ENCODE measurements at regions not wholly inside any gene's neighbourhood (a gene's known extent, or its start where the extent isn't known, plus 50 kb on each side); places are given as distances from the start of the nearest gene placed in this dataset.

DNA sequence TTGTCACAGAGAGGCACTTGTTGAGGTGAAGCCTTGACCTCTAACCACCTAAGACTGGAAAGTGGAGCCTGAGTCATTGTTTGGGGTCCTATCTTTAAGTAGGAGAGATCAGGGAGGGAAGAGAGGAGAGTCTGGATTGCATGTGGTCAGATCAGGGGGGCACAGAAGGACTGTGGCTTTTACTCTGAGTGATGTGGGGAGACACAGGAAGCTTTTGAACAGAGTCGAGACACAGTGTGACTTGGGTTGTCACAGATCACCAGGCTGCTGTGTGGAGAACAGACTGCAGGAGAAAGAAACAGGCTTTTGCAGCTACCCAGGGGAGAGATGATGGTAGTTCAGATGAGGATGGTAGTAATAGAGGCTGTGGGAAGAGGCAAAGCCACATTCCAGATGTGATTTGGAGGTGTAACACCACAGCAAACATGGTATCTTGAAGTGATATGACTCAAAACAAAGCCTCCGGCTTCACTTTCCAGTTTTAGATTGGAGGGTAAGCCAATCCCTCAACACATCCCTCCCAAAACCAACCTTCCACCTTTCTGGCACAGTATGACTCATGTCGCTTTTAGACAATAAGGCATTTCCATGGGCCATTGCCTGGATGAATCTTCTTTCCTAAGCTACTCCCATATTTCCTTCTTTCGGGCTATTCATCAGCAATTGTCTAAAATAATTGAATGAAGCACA, 125.8 kb upstream of the SLC44A3 start:
- TF ChIP-seq, protein P1, sequence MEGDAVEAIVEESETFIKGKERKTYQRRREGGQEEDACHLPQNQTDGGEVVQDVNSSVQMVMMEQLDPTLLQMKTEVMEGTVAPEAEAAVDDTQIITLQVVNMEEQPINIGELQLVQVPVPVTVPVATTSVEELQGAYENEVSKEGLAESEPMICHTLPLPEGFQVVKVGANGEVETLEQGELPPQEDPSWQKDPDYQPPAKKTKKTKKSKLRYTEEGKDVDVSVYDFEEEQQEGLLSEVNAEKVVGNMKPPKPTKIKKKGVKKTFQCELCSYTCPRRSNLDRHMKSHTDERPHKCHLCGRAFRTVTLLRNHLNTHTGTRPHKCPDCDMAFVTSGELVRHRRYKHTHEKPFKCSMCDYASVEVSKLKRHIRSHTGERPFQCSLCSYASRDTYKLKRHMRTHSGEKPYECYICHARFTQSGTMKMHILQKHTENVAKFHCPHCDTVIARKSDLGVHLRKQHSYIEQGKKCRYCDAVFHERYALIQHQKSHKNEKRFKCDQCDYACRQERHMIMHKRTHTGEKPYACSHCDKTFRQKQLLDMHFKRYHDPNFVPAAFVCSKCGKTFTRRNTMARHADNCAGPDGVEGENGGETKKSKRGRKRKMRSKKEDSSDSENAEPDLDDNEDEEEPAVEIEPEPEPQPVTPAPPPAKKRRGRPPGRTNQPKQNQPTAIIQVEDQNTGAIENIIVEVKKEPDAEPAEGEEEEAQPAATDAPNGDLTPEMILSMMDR (IDR thresholded peaks at IDR 0.05): no peak
- TF ChIP-seq POLR2AphosphoS5 (IDR thresholded peaks at IDR 0.05; ENCODE audit: low read depth, low read length) (no peak), SIN3A (IDR thresholded peaks at IDR 0.05; ENCODE audit: borderline replicate concordance, insufficient read depth, low read depth, low read length) (no peak)
- TF ChIP-seq, protein P2, sequence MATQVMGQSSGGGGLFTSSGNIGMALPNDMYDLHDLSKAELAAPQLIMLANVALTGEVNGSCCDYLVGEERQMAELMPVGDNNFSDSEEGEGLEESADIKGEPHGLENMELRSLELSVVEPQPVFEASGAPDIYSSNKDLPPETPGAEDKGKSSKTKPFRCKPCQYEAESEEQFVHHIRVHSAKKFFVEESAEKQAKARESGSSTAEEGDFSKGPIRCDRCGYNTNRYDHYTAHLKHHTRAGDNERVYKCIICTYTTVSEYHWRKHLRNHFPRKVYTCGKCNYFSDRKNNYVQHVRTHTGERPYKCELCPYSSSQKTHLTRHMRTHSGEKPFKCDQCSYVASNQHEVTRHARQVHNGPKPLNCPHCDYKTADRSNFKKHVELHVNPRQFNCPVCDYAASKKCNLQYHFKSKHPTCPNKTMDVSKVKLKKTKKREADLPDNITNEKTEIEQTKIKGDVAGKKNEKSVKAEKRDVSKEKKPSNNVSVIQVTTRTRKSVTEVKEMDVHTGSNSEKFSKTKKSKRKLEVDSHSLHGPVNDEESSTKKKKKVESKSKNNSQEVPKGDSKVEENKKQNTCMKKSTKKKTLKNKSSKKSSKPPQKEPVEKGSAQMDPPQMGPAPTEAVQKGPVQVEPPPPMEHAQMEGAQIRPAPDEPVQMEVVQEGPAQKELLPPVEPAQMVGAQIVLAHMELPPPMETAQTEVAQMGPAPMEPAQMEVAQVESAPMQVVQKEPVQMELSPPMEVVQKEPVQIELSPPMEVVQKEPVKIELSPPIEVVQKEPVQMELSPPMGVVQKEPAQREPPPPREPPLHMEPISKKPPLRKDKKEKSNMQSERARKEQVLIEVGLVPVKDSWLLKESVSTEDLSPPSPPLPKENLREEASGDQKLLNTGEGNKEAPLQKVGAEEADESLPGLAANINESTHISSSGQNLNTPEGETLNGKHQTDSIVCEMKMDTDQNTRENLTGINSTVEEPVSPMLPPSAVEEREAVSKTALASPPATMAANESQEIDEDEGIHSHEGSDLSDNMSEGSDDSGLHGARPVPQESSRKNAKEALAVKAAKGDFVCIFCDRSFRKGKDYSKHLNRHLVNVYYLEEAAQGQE (IDR thresholded peaks at IDR 0.05; ENCODE audit: insufficient read depth in 1 of 2, low read depth in 2 of 2, low read length in 1 of 2): no peak
